Embryonic facial prominence (tissue), 1 donor: ENCODE measurements at regions not wholly inside any gene's neighbourhood (a gene's known extent, or its start where the extent isn't known, plus 50 kb on each side); places are given as distances from the start of the nearest gene placed in this dataset.
"Not testable (repeated sequence)": the region's sequence is repeated elsewhere in the genome, so short reads cannot be mapped to it uniquely, and the experiment has no call there.

ENCODE experiments used
- DNase-seq: peaks from one replicate; pipeline ENCODE4 v3.0.0-alpha.2; 2016; ENCODE audit errors: extremely low spot score

DNA sequence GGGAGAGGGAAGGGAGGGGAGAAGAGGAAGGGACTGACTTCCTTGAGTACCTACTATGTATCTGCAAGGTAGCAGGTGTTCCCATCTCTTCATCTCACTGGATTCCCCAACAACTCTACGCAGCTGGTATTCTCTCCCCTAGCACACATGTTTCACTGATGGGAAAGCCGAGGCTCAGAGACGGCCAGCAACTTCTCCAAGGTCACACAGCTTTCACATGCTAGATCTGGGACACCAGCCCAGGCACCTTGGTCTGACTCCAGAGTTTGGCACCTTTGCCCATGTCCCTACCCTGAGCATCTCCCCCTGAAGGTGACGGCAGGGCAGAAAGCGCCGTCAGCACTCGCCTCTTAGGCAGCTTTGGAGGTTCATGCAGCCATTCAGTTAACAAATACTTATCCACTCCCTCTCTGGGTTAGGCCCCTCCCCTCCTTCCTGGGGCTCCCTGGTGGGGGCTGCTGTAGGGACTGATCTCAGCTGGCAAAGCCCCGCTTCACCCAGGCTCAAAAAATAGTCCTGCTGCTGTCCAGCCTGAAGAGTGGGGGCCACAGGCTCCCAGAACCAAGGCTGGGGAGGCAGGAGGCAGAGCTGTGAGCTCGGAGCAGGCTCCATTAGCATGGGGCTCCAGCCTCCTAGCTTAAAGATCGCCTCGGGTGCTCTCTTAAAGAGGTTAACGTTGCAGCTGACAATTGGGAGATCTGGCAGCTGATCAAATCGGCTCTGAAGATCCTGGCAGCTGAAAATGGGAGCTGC is 79.4 kb downstream of the IGLL1 start:
- no peak for DNase-seq

DNA sequence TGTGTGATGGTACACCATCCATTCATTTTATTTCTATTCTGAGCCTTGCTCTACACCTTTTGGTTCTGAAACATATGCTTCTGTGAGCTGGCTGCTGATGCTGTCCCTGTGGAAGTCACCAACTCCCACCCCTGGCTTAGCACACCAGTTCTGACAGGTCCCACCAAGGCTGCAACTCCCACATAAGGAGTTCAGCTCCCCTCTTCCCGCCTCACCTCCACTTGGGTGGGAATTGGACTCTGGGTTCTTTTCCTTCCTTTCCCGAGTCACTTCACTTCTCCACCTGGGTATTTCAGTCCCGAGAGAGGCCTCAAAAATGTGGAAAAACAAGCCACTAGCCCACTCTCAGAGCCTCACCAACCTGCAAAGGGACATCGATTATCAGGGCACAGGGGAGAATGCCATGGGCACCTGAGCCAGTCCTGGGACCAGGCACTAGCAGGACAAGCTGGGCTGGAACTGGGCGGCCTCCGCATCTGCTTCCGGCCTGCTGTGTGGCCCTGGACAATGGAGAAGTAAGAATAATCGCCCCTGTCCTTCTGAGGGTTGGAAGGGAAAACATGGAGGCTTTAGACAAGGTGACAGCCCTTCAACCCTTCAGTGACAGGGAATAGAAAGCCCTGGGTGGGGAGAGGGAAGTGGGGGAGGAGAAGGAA is 80.1 kb downstream of the IGLL1 start:
- DNase-seq = no peak

DNA sequence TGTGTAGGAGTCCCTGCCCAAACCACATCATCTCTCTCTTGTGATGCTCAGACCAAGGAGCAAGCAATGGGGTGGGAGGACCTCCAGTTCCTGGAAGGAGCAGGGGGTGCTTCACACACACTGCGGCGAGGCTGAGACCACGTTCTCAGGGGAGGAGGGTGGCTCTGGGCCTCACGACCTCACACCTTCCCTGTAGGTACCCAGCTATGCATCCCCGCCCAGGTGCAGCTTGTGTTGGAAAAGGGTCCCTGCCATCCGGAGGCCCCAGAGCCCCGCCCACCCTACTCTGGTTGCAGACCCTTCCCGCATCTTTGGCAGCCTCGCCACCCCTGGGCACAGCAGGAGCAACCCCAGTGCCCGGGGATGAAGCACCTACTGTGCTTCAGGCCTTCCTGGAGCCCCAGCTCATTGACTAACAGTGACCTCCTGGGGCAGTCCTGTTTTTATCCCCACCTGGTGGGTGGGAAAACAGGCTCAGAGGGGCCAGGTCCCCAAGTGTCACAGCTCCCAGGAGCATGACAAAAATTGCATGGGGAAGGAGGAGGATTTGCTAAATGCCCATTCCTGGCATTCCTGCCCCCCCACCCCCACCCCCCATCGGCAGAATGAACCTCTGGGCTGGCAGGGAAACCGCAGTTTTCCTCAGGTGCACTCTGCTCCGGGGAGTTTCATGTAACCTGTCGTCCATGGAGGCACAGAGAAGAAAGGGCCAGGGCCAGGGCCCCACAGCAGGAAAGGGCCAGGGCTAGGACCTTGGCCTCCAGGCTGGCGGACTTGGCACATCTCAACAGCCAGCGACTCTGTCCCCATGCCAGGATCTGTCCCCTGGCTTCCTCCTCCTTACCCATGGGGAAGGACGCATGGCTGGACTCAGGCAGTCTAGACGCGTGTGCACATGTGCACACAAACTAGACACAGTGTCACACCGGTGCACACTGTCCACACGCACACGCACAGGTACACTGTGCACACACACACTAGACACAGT is 81.0 kb downstream of the IGLL1 start:
- no peak for DNase-seq

DNA sequence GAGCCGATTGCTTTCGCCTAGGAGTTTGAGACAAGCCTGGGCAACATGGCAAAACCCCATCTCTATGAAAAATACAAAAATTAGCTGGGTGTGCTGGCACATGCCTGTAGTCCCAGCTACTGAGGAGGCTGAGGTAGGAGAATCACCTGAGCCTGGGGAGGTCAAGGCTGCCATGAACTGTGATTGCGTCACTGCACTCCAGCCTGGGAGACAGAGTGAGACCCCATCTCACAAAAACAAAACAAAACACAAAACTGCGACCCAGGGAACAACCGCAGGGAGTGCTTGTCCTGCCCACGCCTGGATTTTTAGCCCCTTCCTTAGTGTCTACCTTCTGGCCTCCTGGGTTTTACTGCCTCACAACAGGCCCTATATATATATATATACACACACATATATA is 82.2 kb downstream of the IGLL1 start:
- DNase-seq = not testable (repeated sequence)

DNA sequence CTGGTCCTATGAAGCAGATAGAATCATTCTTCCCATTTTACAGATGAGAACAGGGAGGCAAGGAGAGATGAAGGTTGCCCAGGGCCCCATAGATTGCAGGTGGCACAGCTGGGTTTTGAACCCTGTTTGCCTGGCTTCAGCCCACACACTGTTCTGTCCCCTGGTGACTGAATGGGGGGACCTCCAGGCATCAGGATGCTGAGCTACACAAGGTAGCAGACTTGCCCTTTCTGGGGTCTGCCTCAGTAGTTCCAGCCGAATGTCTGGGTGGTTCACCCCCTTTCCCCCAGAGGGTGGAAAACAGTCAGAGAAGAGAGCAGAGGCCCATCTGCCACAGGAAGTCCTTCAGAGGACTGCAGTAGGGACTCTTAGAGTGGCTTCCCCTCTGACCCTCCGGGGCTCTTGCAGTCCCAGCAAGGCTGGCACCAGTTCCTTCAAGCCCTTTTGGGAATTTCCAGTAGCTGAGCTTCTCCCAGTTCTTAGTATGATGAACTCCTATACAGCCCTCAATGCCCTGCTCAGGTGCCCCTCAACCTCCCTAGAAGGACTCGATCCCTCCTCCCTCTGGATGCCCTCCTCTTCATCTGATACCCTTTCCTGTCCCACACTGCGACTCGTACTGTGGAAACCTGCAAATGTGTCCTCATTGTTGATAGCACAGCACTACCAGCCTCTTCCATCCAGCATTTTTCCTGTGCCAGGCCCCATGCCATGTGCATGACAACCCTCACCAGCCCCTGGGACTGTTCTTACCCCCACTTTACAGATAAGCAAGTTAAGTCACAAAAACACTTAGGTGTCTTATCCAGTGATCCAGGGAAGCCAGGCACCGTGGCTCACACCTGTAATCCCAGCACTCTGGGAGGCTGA is 82.8 kb downstream of the IGLL1 start:
- DNase-seq = no peak

DNA sequence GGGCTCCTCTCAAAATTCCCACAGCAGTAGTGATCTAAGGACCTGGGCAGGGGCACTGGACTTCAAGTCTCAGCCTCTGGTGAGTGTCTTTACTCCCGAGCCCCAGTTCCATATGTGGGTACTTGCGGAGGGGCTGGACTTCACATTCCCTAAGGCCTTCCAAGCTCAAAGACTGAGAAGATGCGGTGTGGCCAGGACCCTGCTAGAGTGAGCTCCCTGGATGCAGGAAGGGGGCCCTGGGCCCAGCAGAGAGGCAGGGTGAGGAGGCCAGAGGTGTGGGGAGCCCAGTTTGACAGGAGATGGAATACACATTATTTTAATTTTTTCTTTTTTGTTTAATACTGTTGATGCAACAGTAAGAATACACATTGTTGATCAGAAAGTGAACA is 83.7 kb downstream of the IGLL1 start:
- no peak for DNase-seq

DNA sequence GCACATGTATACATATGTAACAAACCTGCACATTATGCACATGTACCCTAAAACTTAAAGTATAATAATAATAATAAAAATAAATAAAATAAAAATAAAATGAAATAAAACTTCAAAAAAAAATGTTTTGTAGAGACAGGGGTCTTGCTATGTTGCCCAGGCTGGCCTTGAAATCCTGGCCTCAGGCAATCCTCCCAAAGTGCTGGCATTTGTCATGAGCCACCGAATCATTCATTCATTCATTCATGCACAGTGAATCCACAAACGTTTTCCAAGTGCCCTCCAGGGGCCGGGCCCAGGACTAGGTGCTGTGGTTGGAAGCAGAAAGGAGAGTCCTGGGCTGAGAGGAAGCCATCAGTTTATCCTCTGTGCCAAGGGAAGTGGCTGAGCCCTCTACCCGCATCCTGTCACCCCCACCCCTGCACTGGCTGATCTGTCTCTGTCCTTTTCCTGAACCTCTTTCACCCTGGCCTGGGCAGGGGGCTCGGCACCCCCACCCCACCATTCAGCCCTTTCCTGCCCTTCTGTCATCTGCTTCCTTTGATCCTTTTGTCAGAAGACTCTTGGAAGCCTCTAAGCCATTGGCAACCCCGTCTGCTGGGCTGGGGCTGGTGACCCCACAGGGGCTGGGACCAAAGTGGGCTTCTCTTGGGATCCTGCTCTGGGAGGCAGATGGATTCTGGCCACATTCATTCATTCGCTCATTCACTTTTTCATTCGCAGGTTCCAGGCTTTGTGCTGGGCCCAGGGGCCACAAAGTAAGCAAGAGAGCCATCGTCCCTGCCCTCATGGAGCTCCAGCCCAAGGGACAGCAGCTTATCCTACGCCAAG is 84.3 kb downstream of the IGLL1 start:
- DNase-seq = no peak

DNA sequence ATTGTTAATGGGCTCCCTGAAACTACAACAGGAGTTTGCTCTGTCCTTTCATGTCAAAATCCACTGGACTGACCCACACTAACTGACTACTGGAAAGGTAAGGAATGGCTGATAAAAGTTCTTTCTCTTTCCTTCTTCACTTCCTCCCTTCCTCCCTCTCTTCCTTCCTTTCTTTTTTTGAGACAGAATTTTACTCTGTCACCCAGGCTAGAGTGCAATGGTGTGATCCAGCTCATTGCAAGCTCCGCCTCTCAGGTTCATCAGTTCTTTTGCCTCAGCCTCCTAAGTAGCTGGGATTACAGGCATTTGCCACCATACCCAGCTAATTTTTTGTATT is 85.2 kb downstream of the IGLL1 start:
- no peak for DNase-seq

DNA sequence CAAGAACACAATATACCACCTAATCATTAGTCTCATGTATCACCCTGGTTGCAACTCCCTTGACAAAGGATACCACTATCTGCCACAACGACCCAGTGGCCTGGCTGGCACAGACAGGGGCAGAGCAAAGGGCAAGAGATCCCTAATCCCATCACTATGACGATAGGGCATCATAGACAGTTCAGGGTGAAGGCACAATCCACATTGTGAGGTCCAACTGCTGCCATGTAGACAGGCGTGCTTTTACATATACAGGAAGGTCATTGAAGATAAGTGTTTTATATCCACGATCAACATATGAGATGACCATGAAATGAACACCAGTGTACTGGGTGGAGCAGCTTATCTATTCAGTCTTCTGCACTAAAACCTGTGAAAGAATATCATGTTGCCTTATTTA is 94.6 kb downstream of the IGLL1 start:
- DNase-seq = no peak

DNA sequence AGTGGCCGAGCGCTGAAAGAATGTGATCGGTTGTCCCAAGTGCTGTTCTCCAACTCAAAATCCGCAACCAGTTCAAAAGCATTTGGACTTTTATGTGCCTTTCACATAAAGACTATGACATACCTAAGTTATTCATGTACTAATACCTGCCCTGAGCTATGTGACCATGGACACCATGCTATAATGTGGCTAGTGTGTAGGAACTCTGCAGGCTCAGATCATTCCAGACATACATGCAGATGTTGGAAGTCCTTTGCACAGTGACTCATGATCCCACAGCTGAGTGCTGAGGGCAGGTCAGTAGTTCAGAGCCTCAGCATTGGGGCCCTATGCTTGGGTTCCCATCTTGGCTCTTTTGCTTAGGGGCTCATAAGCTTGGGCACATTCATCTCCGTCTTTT is 95.4 kb downstream of the IGLL1 start:
- DNase-seq = no peak

DNA sequence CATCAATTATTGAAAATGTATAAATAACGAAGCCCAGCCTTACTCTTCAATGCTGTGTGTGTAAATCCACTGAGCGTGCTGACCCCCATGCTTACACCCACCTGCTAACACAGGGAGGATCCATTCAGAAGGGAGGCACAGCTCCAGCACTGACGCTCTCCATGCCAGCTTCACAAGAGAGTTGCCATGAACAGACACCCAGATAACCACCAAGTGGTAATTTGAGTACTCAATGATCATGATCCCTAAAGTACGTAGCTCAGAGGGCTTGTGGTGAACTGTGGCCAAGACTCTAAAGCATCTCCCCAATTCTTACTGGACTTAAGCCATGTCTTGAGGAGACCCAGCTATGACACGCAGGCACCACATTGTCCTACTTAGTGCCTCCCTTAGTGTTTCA is 98.7 kb downstream of the IGLL1 start:
- no peak for DNase-seq

DNA sequence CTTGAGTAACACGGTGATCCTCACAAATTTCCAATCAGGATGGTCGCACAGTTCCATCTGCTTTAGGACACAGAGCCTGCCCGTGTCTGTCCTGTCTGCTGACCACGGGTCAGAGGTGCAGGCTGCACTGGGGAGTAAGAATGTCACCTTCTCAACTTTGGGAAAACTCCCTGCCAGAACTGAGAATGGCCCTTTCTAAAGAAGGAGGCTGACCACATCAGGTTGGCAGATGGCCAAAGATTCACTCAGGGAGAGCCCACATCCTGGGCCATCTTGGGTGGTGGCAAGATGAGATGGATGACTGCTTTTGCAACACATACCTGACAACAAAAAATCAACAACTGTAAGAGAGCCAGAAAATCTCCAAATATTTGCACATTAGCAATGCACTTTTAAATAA is 101.9 kb downstream of the IGLL1 start:
- no peak for DNase-seq

DNA sequence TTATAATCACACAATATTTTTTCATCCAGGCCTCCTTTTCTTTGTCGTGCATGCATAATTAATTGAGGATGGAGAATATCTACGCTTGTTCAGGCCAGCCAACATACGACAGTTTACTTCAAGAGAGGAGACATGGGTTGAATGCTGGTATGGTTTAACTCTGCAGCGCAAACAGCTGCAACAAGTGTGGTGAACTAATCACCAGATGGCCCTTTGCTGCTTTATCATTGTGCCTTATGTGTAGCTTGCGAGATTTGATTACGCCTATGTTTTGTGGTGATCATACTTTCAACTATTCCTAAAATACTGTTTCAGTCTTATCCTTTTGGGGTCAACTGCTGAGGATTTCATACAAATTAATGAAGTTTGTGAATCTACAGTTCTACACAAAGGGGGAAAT is 105.6 kb downstream of the IGLL1 start:
- not testable (repeated sequence) for DNase-seq

DNA sequence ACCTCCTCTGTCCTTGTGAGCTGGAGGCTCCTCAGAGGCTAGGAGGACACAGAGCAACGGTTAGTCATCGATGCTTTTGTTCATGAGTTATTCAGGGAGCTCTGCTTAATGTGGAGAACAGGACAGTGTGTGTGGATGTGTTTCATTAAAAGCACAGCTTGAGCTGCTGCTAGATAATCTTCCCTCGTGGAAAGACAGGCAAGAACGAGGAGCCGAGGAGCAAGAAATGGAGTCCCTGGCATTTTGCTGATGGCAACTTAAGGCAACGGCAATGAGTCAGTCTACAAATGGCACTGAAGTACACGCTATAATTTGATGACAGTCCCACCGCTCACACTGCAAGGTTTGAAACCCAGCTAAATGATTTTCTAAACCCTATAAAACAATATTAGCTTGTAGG is 106.2 kb downstream of the IGLL1 start:
- DNase-seq = no peak

DNA sequence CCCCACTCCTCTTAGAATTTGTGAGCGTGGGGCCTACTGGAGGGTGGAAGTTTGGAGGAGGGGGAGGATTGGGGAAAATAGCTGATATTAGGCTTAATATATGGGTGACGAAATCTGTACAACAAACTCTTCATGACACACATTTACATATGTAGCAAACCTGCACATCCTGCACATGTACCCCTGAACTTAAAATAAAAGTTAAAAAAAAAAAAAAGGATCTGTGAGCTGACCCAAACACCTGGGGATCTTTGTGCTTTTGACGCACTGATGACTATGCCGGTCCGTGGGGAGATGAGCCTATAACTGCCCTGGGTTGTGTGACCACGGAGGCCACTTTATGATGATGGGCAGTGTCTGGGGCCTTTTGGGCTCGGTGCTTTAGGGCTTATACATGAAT is 107.7 kb downstream of the IGLL1 start:
- not testable (repeated sequence) for DNase-seq

DNA sequence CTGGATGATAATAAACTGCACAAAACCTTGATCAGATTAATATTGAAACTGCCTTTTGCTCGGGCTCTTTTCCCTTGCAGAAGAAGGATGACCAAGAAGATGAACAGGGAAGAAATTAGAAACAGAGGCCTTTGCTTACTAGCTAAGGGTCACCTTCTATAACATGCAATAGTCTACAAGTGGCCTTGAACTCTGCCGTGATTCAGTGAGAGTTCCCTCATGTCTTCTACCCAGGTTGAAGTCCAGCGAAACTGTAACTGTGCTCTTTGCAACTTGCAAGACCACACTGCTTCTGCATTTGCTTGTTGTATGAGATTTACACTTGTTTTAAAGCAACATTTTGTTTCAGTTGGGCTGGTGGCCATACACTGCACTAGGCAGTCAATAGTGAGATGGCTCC is 108.4 kb downstream of the IGLL1 start:
- no peak for DNase-seq

DNA sequence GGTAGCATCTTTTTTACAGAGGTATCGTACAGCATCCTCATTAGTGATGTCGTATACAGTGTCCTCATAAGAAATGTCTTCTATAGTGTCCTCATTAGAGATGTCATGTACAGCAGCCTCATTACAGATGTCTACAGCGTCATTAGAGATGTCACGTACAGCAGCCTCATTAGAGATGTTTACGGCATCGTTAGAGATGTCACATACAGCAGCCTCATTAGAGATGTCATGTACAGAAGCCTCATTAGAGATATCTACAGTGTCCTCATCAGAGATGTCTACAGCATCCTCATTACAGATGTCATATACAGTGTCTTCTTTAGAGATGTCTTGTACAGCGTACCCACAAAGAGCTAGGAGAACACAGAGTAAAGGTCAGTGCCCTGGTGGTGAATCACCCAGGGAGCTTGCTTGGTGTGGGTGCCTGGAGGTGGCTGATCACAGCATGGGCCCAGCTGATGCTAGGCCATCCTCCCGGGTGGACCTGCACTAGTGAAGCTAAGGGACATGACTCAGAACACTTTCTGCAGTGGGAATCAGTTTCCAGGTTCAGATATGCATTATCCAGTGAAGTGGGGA is 109.2 kb downstream of the IGLL1 start:
- no peak for DNase-seq

DNA sequence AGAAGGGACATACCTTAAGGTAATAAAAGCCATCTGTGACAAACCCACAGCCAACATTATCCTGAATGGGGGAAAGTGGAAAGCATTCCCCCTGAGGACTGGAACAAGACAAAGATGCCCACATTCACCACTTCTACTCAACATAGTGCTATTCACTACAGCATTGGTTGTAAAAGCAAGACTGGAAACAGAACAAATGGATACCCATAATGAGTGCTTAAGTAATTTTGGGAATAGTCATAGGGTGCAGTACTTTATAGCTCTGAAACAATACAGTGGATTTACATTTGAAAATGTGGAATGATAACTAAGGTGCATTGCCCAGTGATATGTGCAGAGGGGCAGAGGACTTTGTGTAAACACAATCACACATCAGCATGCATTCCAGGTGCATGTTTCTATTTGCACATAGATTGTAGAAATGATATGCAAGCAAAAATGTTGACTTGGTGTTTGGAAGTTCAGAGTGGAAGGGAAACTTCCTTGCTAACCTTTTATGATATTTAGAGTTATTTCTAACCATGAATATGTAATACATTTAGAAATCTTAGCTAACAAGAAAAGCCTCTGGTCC is 112.3 kb downstream of the IGLL1 start:
- no peak for DNase-seq

DNA sequence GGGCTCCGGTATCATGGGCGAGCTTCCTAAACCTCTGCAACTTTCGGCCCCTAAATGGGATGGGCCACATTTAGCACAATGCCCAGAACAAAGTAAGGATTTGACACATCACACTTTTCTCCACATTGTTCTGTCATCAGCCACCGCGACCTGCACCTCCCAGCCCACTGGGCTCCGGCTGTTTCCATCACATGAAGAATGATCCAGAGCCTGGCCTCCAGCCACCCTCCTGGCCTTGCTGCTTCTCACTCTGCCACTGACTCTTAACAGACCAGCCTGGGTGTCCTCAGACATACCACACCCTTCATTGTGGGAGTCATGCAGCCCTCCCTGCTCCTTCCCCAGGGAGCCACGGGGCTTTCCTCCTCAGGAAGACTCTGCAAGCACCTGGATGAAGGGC is 113.7 kb downstream of the IGLL1 start:
- DNase-seq = no peak

DNA sequence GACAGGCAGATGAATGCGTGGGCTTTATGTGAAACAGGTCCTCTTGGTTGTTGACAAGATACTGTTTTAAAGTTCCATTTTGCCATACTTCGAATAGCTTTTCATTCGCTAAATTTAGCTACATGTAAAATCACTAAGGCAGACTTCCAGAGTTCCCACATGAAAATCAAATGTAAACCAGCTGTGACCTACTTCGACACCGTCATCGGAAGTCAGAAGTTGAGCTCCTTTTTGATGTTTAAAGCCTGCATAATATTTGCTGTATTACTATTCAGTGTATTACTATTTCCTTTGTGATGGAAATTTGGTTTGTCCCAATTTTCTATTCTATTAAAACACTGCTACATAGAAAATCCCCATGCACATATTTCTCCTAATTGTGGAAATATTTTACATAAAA is 115.3 kb downstream of the IGLL1 start:
- peak; percentile 15 for DNase-seq
